ENCODE measurements at regions not wholly inside any gene's neighbourhood (a gene's known extent, or its start where the extent isn't known, plus 50 kb on each side); places are given as distances from the start of the nearest gene placed in this dataset.

DNA sequence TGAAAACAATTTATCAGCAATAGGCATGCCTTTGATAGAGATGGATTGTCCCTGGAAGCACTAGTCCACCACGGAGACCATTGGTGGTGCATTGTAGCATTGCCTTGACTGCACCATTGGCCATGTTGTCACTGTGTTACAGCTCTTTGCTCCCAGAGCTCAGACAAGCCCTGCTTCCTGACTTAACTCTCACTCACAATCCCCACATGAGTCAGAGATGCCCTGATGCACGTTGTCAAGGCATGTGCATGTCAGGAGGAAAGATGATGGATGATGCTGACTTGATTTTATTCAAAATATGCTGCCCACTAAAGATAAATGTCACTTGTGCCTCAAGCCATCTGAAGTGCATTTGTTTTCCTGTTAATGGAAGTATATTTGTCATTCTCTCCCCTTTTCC is 266.1 kb downstream of the ARRDC4 start:
- TF ChIP-seq, protein P1, sequence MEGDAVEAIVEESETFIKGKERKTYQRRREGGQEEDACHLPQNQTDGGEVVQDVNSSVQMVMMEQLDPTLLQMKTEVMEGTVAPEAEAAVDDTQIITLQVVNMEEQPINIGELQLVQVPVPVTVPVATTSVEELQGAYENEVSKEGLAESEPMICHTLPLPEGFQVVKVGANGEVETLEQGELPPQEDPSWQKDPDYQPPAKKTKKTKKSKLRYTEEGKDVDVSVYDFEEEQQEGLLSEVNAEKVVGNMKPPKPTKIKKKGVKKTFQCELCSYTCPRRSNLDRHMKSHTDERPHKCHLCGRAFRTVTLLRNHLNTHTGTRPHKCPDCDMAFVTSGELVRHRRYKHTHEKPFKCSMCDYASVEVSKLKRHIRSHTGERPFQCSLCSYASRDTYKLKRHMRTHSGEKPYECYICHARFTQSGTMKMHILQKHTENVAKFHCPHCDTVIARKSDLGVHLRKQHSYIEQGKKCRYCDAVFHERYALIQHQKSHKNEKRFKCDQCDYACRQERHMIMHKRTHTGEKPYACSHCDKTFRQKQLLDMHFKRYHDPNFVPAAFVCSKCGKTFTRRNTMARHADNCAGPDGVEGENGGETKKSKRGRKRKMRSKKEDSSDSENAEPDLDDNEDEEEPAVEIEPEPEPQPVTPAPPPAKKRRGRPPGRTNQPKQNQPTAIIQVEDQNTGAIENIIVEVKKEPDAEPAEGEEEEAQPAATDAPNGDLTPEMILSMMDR (IDR thresholded peaks at IDR 0.05; ENCODE audit: insufficient read depth, low read length, poor library complexity, severe bottlenecking): no peak
- no peak for TF ChIP-seq EZH2phosphoT487 (conservative IDR thresholded peaks at IDR 0.05; ENCODE audit: low read length)
- no peak overlapping the region for H2AFZ ChIP-seq (ENCODE audit: low read depth, low read length, severe bottlenecking)
- H3K4me3 ChIP-seq (ENCODE audit: insufficient read depth, low read length, poor library complexity, severe bottlenecking): no peak overlapping the region
- H3F3A ChIP-seq (ENCODE audit: insufficient read depth): no peaks in the 10 kb centered on the region
- H4K20me1 ChIP-seq (ENCODE audit: low read depth, low read length): no peaks in the 10 kb centered on the region
- no peaks in the 10 kb centered on the region for H3K9me2 ChIP-seq (replicated peaks; ENCODE audit: insufficient read depth, low read length)
- H3K9ac ChIP-seq (ENCODE audit: low read length): no peak overlapping the region
- no peaks in the 10 kb centered on the region for H3K27me3 ChIP-seq (ENCODE audit: low read length)
- H3K27ac ChIP-seq (ENCODE audit: low read depth, low read length): no peak overlapping the region
- no peaks in the 10 kb centered on the region for H3K36me3 ChIP-seq (ENCODE audit: low read length)
- H3K4me2 ChIP-seq (ENCODE audit: low read depth, low read length, poor library complexity, severe bottlenecking): no peak overlapping the region
- H3K9me3 ChIP-seq (ENCODE audit: insufficient read depth, low read length): peaks cover 4% of the 10 kb centered on the region; the same call in 1 of the 2 replicates
- no peaks in the 10 kb centered on the region for H3K79me2 ChIP-seq (ENCODE audit: insufficient read depth, low read length)

DNA sequence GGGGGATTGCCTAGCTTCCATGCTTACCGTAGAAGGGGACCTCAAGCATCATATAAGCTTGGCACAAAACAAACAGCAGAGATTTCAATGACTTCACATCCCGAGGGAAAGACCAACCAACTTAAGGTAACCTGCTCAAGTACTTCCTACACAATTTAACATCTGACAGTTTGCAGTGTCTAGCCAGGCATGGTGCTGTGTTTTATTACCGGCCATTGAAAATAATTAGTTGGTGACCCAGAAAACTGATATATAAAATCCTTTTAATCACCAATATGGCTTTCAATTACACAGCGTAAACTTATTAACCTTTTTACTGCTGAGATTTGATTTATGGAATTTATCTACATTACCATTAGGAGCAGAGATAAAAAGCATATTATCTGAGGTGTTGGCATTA is 268.3 kb downstream of the ARRDC4 start:
- H3K27me3 ChIP-seq (ENCODE audit: low read length): no peaks in the 10 kb centered on the region
- H3K79me2 ChIP-seq (ENCODE audit: insufficient read depth, low read length): no peaks in the 10 kb centered on the region
- peaks cover 4% of the 10 kb centered on the region; the same call in 1 of the 2 replicates for H3K9me3 ChIP-seq (ENCODE audit: insufficient read depth, low read length)
- H3K27ac ChIP-seq (ENCODE audit: low read depth, low read length): no peak overlapping the region
- no peaks in the 10 kb centered on the region for H3K36me3 ChIP-seq (ENCODE audit: low read length)
- no peak overlapping the region for H3K4me3 ChIP-seq (ENCODE audit: insufficient read depth, low read length, poor library complexity, severe bottlenecking)
- TF ChIP-seq EZH2phosphoT487 (conservative IDR thresholded peaks at IDR 0.05; ENCODE audit: low read length): no peak
- TF ChIP-seq, protein P1 (IDR thresholded peaks at IDR 0.05; ENCODE audit: insufficient read depth, low read length, poor library complexity, severe bottlenecking): no peak
- H2AFZ ChIP-seq (ENCODE audit: low read depth, low read length, severe bottlenecking): no peak overlapping the region
- no peaks in the 10 kb centered on the region for H3F3A ChIP-seq (ENCODE audit: insufficient read depth)
- no peak overlapping the region for H3K9ac ChIP-seq (ENCODE audit: low read length)
- H4K20me1 ChIP-seq (ENCODE audit: low read depth, low read length): no peaks in the 10 kb centered on the region
- H3K4me2 ChIP-seq (ENCODE audit: low read depth, low read length, poor library complexity, severe bottlenecking): no peak overlapping the region
- H3K9me2 ChIP-seq (replicated peaks; ENCODE audit: insufficient read depth, low read length): no peaks in the 10 kb centered on the region

DNA sequence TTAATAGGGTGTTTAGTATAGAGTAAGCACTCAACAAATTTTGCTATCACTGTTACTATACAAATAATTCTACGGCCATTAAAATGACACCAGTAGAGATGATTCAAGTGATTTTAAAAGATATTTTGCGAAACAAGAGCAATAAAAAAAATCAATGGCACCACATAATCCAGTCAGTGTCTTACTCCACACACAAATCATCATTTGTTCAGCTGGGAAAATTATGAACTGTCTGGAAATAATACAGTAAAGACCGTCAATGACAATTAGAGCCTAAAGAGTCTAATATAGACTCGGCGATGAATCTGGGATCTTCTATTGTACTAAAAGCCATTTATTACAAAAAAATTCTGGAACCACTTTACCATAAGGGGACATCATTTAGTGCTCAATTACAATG is 270.5 kb downstream of the ARRDC4 start:
- Histone ChIP-seq H3K4me3 (ENCODE audit: insufficient read depth, low read length, poor library complexity, severe bottlenecking) (no peak overlapping the region), H3K36me3 (ENCODE audit: low read length) (no peaks in the 10 kb centered on the region), H4K20me1 (ENCODE audit: low read depth, low read length) (no peaks in the 10 kb centered on the region), H3K27ac (ENCODE audit: low read depth, low read length) (no peak overlapping the region), H3K79me2 (ENCODE audit: insufficient read depth, low read length) (no peaks in the 10 kb centered on the region), H3K9ac (ENCODE audit: low read length) (no peak overlapping the region), H2AFZ (ENCODE audit: low read depth, low read length, severe bottlenecking) (no peak overlapping the region), H3K9me3 (ENCODE audit: insufficient read depth, low read length) (peaks cover 4% of the 10 kb centered on the region; the same call in 1 of the 2 replicates), H3K4me2 (ENCODE audit: low read depth, low read length, poor library complexity, severe bottlenecking) (no peak overlapping the region), H3F3A (ENCODE audit: insufficient read depth) (no peaks in the 10 kb centered on the region), H3K27me3 (ENCODE audit: low read length) (no peaks in the 10 kb centered on the region), H3K9me2 (replicated peaks; ENCODE audit: insufficient read depth, low read length) (no peaks in the 10 kb centered on the region)
- TF ChIP-seq, protein P1 (IDR thresholded peaks at IDR 0.05; ENCODE audit: insufficient read depth, low read length, poor library complexity, severe bottlenecking): no peak
